Chondrocyte (in vitro differentiated cells): ENCODE measurements at regions not wholly inside any gene's neighbourhood (a gene's known extent, or its start where the extent isn't known, plus 50 kb on each side); places are given as distances from the start of the nearest gene placed in this dataset.

Experiments used
- DNase-seq: peaks from one replicate; pipeline ENCODE4 v3.0.0; 2021; ENCODE audit warnings: mixed read lengths, low spot score
- H3K27ac Mint-ChIP-seq: one replicate; pipeline ENCODE4 v1.8.0; 2021; ENCODE audit warnings: mild to moderate bottlenecking, moderate library complexity, mixed read lengths; ENCODE audit not compliant: unreplicated experiment
- H3K27me3 Mint-ChIP-seq: 2 replicates; pipeline ENCODE4 v1.8.0; 2021; ENCODE audit warnings: low read depth, mixed read lengths
- H3K36me3 Mint-ChIP-seq: 2 replicates; pipeline ENCODE4 v1.8.0; 2021; ENCODE audit warnings: low read depth, mixed read lengths
- H3K4me1 Mint-ChIP-seq: 2 replicates; pipeline ENCODE4 v1.8.0; 2021; ENCODE audit warnings: low read depth, mild to moderate bottlenecking, mixed read lengths
- H3K4me3 Mint-ChIP-seq: one replicate; pipeline ENCODE4 v1.8.0; 2021; ENCODE audit warnings: mild to moderate bottlenecking, moderate library complexity, mixed read lengths; ENCODE audit not compliant: unreplicated experiment
- H3K9me3 Mint-ChIP-seq: 2 replicates; pipeline ENCODE4 v1.8.0; 2021; ENCODE audit warnings: low read depth, mixed read lengths
- TF ChIP-seq, protein P1 (sequence below): fragments of 200-600 bp; sonication (generic); IDR thresholded peaks from 2 replicates; pipeline ENCODE4 v1.5.0; 2021; ENCODE audit warnings: antibody characterized with exemption, mild to moderate bottlenecking, moderate library complexity

DNA sequence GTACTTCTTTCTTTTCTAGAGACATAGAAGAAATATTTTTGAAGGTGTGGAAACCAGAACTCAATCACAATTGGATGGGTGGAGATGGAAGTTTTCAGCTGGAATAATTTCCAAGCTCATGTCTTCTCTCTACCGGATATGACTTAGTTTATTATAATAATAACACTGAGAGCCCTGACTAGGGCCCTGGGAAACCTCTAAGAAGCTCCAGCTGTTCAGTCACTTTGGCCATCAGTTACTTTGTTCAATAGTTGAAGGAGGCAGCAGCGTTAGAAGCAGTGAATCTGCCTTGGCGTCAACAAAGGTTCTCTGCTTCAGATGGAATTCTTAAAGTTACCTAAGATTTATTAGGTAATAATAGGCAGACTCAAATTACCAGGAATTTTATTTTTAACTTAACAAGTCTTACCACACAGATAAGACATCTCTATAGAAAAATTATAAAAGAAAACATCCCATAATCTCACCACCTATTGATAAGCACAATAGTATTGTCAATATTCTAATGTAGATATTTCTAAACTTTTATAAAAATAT lies 293.8 kb upstream of the CHAC2 start:
- H3K9me3 Mint-ChIP-seq = peaks cover 2% of the 10 kb centered on the region
- TF ChIP-seq, protein P1, sequence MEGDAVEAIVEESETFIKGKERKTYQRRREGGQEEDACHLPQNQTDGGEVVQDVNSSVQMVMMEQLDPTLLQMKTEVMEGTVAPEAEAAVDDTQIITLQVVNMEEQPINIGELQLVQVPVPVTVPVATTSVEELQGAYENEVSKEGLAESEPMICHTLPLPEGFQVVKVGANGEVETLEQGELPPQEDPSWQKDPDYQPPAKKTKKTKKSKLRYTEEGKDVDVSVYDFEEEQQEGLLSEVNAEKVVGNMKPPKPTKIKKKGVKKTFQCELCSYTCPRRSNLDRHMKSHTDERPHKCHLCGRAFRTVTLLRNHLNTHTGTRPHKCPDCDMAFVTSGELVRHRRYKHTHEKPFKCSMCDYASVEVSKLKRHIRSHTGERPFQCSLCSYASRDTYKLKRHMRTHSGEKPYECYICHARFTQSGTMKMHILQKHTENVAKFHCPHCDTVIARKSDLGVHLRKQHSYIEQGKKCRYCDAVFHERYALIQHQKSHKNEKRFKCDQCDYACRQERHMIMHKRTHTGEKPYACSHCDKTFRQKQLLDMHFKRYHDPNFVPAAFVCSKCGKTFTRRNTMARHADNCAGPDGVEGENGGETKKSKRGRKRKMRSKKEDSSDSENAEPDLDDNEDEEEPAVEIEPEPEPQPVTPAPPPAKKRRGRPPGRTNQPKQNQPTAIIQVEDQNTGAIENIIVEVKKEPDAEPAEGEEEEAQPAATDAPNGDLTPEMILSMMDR = no peak
- peaks cover 15% of the 10 kb centered on the region for H3K4me1 Mint-ChIP-seq
- DNase-seq = no peak
- H3K36me3 Mint-ChIP-seq = no peaks in the 10 kb centered on the region
- H3K27me3 Mint-ChIP-seq = peaks cover 14% of the 10 kb centered on the region
- no peak overlapping the region for H3K27ac Mint-ChIP-seq
- no peak overlapping the region for H3K4me3 Mint-ChIP-seq

DNA sequence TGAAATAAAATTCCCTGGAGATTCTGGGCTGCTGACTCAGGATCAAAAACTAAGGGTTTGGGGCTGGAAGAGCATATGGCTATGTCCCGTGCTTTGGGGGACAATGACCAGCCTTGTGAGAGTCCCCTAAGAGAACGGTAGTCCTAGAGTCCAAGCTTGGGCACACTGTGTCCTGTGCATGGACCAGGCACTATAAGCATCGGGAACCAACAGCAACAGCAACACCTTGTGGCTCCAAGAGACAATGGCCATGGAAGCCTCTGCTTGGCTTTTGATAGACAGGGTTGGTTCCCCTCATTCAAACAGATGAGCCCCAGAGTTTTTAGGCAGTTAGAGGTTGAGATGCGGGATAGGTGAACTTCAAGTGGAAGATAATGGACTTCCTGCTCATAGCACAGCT lies 294.4 kb upstream of the CHAC2 start:
- DNase-seq = no peak
- Mint-ChIP-seq H3K9me3 (peaks cover 2% of the 10 kb centered on the region), H3K27me3 (peaks cover 18% of the 10 kb centered on the region), H3K4me3 (no peak overlapping the region), H3K36me3 (no peaks in the 10 kb centered on the region), H3K27ac (no peak overlapping the region), H3K4me1 (peaks cover 15% of the 10 kb centered on the region)
- TF ChIP-seq, protein P1 = peak; percentile 21

DNA sequence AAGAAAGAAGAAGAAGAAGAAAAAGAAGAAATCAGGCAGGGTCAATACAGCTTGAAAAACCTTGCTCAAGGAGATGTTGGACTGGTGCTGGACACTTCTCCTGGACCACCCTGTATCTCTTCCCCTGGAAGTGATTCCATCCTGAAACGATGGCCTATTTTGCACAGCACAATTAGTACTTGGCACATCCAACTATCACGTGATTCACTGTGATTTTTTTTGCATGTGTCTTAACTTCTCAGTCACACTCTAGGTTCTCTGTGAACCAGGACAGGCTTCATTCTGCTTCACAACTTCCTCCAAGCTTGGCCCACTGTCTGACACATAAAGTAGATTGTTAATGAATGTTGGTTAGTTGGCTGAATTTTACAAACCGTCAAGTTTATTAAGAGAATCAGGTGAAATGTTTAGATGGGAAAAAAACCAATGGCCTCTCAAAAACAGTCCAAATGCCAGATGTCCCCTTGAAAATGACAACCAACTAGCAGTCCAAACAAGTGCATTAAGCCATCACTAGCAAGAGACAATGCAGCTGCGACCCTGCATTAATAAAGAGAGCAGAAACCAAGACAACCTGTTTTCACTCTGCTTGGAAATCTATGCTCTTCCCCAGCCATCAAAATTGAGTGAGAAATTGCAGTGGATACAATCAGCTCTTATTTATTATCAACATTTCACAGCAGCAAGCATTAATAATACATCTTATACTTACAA lies 300.0 kb upstream of the CHAC2 start:
- no peak overlapping the region for H3K27ac Mint-ChIP-seq
- H3K9me3 Mint-ChIP-seq = peaks cover 2% of the 10 kb centered on the region
- no peak for DNase-seq
- no peaks in the 10 kb centered on the region for H3K4me1 Mint-ChIP-seq
- H3K4me3 Mint-ChIP-seq = no peak overlapping the region
- H3K36me3 Mint-ChIP-seq = no peaks in the 10 kb centered on the region
- TF ChIP-seq, protein P1 = no peak
- H3K27me3 Mint-ChIP-seq = peaks cover 26% of the 10 kb centered on the region

DNA sequence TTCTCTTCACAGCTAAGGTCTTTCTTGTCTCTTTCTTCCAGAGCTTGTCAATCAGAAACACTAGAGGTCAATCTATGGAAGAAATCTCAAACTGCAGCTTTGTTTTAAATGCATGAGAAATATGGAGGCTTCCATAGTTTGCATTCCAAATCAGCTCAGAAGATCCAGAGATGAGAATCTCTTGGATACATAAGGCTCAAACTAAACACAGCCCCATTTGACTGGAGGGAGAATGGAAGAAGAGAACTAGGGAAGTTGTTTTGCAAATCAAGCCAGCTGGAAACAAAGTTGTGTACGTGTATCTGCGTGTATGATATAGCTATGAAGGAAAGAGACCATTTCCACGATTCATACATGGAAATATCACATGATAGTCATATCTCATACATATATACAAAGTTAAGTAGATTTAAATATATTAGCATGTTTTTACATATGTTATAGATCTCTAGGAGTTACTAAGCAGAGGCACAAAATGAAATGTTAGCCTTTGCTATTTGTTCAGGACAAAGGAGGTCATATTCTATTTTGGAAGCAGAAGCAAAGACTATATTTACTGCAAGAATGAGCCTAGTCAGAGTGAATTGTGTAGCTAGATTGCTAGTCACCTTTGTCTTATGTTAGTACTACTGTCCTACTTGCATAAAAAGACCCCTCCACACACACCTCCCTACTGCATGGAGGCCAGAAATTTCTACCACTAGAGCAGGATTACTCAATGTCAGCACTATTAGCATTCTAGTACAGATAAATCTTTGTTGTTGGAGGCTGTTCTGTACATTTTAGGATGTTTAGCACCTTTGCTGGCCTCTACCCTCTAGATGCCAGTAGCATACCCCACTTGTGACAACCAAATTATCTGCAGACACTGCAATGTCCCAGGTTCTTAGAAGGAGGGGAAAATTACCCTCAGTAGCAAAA lies 303.5 kb upstream of the CHAC2 start:
- Mint-ChIP-seq H3K27me3 (peaks cover 20% of the 10 kb centered on the region), H3K27ac (no peak overlapping the region), H3K36me3 (no peaks in the 10 kb centered on the region), H3K4me3 (no peak overlapping the region), H3K9me3 (peaks cover 4% of the 10 kb centered on the region), H3K4me1 (peaks cover 3% of the 10 kb centered on the region)
- TF ChIP-seq, protein P1 = no peak
- no peak for DNase-seq

DNA sequence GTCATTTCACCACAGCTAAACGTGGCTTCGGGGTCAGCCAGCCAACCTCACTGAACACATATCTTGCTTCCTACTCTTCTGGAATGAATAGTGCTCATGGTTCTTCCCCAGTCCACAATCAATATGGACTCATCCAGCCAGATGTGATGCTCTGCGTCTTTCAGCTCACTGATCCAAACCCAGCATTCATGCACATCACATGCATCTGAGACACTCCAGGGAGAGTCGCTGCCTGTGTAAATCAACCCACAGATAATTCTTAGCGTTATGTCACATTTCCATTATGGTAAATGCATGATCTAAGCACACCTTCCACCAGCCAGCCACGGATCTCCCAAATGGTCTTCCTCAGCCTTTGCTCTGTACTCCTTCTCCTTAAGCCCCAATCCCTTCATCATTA lies 306.7 kb upstream of the CHAC2 start:
- Mint-ChIP-seq H3K4me3 (no peak overlapping the region), H3K27ac (no peak overlapping the region), H3K27me3 (peaks cover 16% of the 10 kb centered on the region), H3K36me3 (peaks cover 2% of the 10 kb centered on the region), H3K9me3 (peaks cover 8% of the 10 kb centered on the region), H3K4me1 (peaks cover 3% of the 10 kb centered on the region)
- TF ChIP-seq, protein P1 = no peak
- DNase-seq = no peak
